ENCODE measurements at regions not wholly inside any gene's neighbourhood (a gene's known extent, or its start where the extent isn't known, plus 50 kb on each side); places are given as distances from the start of the nearest gene placed in this dataset.

DNA sequence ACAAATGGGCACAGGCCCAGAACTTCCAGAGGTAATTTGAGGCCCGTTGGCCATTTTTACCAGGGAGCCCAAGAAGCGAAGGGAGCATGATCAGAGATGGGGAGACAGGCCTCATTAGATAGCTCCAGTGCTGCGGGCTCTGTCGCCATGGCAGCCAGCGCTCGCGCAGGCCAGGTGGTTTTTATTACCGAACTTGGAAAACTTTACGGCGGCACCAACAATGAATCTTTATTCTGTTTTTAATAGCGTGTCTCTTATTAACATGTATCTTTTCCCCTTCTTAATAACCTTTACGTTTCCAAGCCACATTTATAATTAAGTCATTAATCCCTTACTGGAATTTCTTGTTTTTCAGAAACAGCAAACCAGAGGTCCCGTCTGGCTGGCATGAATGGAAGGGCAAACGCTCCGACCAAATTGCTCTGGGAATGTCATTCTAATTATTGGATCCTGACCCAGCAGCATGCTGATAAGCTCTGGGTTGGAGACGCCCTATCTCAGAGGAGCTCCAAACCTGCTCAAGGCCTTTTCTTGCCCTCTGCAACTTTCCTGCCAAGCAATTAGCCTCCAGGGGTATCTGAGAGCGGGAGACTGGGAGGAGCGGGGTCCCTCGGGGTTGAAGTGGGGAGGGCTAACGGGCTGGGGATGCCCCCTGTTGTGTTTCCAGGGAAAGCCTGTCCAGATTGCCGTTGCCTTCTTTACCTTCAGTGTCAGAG lies 256.4 kb downstream of the TLE3 start:
- H3K27me3 ChIP-seq (ENCODE audit: control insufficient read depth, extremely low read depth, insufficient read depth, low read length): peaks cover 36% of the 10 kb centered on the region
- no peaks in the 10 kb centered on the region for H3K79me2 ChIP-seq (ENCODE audit: control insufficient read depth, insufficient read depth, low read length)
- TF ChIP-seq EZH2 (IDR thresholded peaks at IDR 0.05; ENCODE audit: low read length): no peak
- TF ChIP-seq, protein P1, sequence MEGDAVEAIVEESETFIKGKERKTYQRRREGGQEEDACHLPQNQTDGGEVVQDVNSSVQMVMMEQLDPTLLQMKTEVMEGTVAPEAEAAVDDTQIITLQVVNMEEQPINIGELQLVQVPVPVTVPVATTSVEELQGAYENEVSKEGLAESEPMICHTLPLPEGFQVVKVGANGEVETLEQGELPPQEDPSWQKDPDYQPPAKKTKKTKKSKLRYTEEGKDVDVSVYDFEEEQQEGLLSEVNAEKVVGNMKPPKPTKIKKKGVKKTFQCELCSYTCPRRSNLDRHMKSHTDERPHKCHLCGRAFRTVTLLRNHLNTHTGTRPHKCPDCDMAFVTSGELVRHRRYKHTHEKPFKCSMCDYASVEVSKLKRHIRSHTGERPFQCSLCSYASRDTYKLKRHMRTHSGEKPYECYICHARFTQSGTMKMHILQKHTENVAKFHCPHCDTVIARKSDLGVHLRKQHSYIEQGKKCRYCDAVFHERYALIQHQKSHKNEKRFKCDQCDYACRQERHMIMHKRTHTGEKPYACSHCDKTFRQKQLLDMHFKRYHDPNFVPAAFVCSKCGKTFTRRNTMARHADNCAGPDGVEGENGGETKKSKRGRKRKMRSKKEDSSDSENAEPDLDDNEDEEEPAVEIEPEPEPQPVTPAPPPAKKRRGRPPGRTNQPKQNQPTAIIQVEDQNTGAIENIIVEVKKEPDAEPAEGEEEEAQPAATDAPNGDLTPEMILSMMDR (optimal IDR thresholded peaks at IDR 0.05 in 1 of 3, IDR thresholded peaks at IDR 0.05 in 1 of 3, conservative IDR thresholded peaks at IDR 0.05 in 1 of 3; ENCODE audit: extremely low read depth in 1 of 3, insufficient read depth in 2 of 3, low read length in 3 of 3): no peak
- H3K9me1 ChIP-seq (ENCODE audit: control insufficient read depth, extremely low read depth, insufficient read depth, low read length): no peaks in the 10 kb centered on the region
- H3K9me3 ChIP-seq (ENCODE audit: control insufficient read depth, low read depth, low read length): no peaks in the 10 kb centered on the region
- no peaks in the 10 kb centered on the region for H3K36me3 ChIP-seq (ENCODE audit: control insufficient read depth in 2 of 2, extremely low read depth in 1 of 2, insufficient read depth in 2 of 2, low read length in 2 of 2)
- H4K20me1 ChIP-seq (ENCODE audit: control insufficient read depth, extremely low read depth, insufficient read depth, low read length): no peaks in the 10 kb centered on the region
- no peak overlapping the region for H3K4me2 ChIP-seq (ENCODE audit: control insufficient read depth, extremely low read depth, insufficient read depth, low read depth, low read length)
- no peak overlapping the region for H3K9ac ChIP-seq (ENCODE audit: control insufficient read depth, extremely low read depth, insufficient read depth, low read length)
- dilution Hi-C loops (cut with MboI; ENCODE audit: extremely low pct_ligation_motif_present, low sequenced_read_pairs): no loop called here
- FAIRE-seq (no peak), DNase-seq (ENCODE audit: low read depth, low spot score) (no peak)
- no peak overlapping the region for H2AFZ ChIP-seq (ENCODE audit: control insufficient read depth, low read length)
- no peak overlapping the region for H3K27ac ChIP-seq (ENCODE audit: control insufficient read depth, insufficient read depth, low read length)
- H3K4me3 ChIP-seq (ENCODE audit: control insufficient read depth in 2 of 3, extremely low read depth in 1 of 3, insufficient read depth in 2 of 3, low read depth in 1 of 3, low read length in 3 of 3): no peak overlapping the region
- no peaks in the 10 kb centered on the region for H3K4me1 ChIP-seq (ENCODE audit: control insufficient read depth, extremely low read depth, insufficient read depth, low read length)

DNA sequence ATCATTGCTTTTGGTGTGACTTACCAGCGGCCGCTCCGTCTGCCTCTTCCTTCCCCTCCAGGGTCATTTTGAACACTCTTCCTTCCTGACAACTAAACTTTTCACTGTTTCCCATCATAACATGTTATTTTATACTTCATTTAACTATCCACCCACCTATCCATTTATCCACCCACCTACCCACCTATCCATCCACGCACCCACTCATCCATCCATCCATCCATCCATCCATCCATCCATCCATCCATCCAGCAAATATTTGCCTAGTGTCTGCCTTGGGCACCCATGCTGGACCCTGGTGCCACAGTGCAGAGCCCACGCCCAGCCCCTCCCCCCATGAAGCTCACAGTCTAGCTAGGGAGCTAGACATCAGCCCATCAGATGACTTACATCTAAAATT lies 254.9 kb downstream of the TLE3 start:
- H2AFZ ChIP-seq (ENCODE audit: control insufficient read depth, low read length): no peak overlapping the region
- no peak overlapping the region for H3K4me3 ChIP-seq (ENCODE audit: control insufficient read depth in 2 of 3, extremely low read depth in 1 of 3, insufficient read depth in 2 of 3, low read depth in 1 of 3, low read length in 3 of 3)
- H3K27ac ChIP-seq (ENCODE audit: control insufficient read depth, insufficient read depth, low read length): no peak overlapping the region
- no peaks in the 10 kb centered on the region for H4K20me1 ChIP-seq (ENCODE audit: control insufficient read depth, extremely low read depth, insufficient read depth, low read length)
- H3K9me3 ChIP-seq (ENCODE audit: control insufficient read depth, low read depth, low read length): no peaks in the 10 kb centered on the region
- no peaks in the 10 kb centered on the region for H3K9me1 ChIP-seq (ENCODE audit: control insufficient read depth, extremely low read depth, insufficient read depth, low read length)
- no peaks in the 10 kb centered on the region for H3K4me1 ChIP-seq (ENCODE audit: control insufficient read depth, extremely low read depth, insufficient read depth, low read length)
- TF ChIP-seq, protein P1 (optimal IDR thresholded peaks at IDR 0.05 in 1 of 3, IDR thresholded peaks at IDR 0.05 in 1 of 3, conservative IDR thresholded peaks at IDR 0.05 in 1 of 3; ENCODE audit: extremely low read depth in 1 of 3, insufficient read depth in 2 of 3, low read length in 3 of 3): no peak
- TF ChIP-seq EZH2 (IDR thresholded peaks at IDR 0.05; ENCODE audit: low read length): no peak
- H3K27me3 ChIP-seq (ENCODE audit: control insufficient read depth, extremely low read depth, insufficient read depth, low read length): peaks cover 33% of the 10 kb centered on the region
- DNase-seq (ENCODE audit: low read depth, low spot score): no peak
- H3K4me2 ChIP-seq (ENCODE audit: control insufficient read depth, extremely low read depth, insufficient read depth, low read depth, low read length): no peak overlapping the region
- no peak for FAIRE-seq
- dilution Hi-C loops (cut with MboI; ENCODE audit: extremely low pct_ligation_motif_present, low sequenced_read_pairs): no loop called here
- H3K9ac ChIP-seq (ENCODE audit: control insufficient read depth, extremely low read depth, insufficient read depth, low read length): no peak overlapping the region
- H3K79me2 ChIP-seq (ENCODE audit: control insufficient read depth, insufficient read depth, low read length): no peaks in the 10 kb centered on the region
- H3K36me3 ChIP-seq (ENCODE audit: control insufficient read depth in 2 of 2, extremely low read depth in 1 of 2, insufficient read depth in 2 of 2, low read length in 2 of 2): no peaks in the 10 kb centered on the region

Data from keratinocyte (primary cell).